H7 (cell line): ENCODE measurements at regions not wholly inside any gene's neighbourhood (a gene's known extent, or its start where the extent isn't known, plus 50 kb on each side); places are given as distances from the start of the nearest gene placed in this dataset.
A peak's percentile ranks its signal among the peaks of the same experiment; 100 is the strongest.

Source experiments
- DNase-seq: peaks from one replicate; pipeline ENCODE4 v3.0.0; 2012
- H3K27me3 ChIP-seq: 2 replicates; pipeline ENCODE4 v1.6.0; 2011; ENCODE audit warnings: mild to moderate bottlenecking, low read length; ENCODE audit not compliant: control insufficient read depth, insufficient read depth
- H3K36me3 ChIP-seq: replicated peaks from 2 replicates; pipeline ENCODE4 v1.5.1; 2011; ENCODE audit warnings: low read length; ENCODE audit not compliant: control insufficient read depth, insufficient read depth
- H3K4me3 ChIP-seq: 2 replicates; pipeline ENCODE4 v1.5.1; 2011; ENCODE audit warnings: low read depth, mild to moderate bottlenecking, control low read depth, low read length, moderate library complexity; ENCODE audit not compliant: insufficient read depth

DNA sequence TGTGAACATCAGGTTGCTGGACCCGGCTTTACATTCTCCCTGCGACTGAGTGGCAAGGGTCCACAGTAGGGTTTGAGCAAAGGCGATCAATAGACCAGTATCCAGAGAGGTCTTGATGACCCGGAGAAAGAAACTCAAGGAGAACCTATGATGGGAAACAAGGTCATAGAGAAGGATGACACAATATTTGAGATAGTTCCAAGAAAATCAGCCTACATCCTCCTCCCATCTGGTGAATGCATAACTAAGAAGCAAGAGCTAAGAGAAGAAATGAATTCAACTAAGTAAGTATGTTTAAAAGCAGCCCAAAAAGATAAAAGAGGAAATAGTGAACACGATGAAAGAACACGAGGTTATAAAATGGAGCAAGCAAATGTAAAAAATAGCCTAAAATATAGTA, 166.3 kb downstream of the CD8B2 start:
- Histone ChIP-seq H3K4me3 (no peak overlapping the region), H3K27me3 (no peaks in the 10 kb centered on the region), H3K36me3 (no peaks in the 10 kb centered on the region)
- no peak for DNase-seq

DNA sequence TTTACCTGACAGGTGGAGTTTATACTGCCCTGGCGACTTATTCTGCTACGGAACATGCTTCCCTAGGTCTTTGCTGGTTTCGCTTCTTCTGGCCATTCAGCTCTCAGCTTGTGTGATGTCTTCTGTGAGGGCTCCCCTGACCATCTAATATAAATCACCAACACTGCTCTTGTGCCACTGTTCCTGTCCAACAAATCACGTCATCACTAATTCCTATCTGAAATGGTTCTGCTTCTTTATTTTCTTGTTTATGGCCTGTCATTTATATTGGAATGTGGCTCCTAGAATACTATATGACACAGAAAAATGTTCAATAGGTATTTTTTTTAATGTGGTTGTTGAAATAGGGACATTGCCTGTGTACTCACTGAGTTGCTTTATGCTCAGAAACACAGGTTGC, 171.5 kb downstream of the CD8B2 start:
- no peak for DNase-seq
- Histone ChIP-seq H3K36me3 (no peaks in the 10 kb centered on the region), H3K27me3 (no peaks in the 10 kb centered on the region), H3K4me3 (no peak overlapping the region)

DNA sequence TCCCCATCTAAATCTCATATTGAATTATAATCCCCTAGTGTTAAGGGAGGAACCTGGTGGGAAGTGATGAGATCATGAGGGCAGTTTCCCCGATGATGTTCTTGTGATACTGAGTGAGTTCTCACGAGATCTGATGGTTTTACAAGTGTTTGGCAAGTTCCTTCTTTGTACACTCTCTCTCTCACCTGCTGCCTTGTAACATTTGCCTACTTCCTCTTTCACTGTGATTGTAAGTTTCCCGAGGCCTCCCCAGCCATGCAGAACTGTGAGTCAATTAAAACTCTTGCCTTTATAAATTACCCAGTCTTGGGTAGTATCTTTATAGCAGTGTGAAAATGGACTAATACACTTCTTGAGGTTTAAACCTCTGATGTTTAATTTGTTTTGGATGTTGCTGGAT, 177.5 kb downstream of the CD8B2 start:
- H3K36me3 ChIP-seq, result no peaks in the 10 kb centered on the region
- no peaks in the 10 kb centered on the region for H3K27me3 ChIP-seq
- H3K4me3 ChIP-seq, result no peak overlapping the region
- DNase-seq, result no peak

DNA sequence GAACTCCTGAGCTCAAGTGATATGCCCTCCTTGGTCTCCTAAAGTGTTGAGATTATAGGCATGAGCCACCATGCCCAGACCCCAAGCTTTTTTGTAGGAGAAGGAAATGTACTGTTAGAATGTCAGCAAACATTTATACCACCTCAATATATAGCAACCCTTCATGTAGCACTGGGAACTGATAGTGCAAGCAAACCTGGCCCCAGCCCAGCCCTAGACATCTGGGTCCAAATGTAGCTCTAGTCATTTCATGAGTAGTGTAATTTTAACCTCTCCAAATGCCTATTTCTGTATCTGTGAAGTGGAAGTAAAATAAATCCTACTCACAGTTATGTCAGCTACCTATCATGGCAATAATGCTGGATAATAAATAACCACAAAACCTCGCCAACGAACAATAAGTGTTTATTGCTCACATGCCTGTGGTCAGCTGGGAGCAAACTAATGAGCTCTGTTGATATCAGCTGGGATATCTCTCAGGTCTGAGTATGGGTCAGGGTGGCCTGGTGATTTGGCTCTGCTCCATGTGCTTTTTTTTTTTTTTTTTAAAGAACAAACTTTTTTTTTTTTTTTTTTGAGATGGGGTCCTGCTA, 180.4 kb downstream of the CD8B2 start:
- Histone ChIP-seq H3K36me3 (no peaks in the 10 kb centered on the region), H3K4me3 (no peak overlapping the region), H3K27me3 (no peaks in the 10 kb centered on the region)
- no peak for DNase-seq

DNA sequence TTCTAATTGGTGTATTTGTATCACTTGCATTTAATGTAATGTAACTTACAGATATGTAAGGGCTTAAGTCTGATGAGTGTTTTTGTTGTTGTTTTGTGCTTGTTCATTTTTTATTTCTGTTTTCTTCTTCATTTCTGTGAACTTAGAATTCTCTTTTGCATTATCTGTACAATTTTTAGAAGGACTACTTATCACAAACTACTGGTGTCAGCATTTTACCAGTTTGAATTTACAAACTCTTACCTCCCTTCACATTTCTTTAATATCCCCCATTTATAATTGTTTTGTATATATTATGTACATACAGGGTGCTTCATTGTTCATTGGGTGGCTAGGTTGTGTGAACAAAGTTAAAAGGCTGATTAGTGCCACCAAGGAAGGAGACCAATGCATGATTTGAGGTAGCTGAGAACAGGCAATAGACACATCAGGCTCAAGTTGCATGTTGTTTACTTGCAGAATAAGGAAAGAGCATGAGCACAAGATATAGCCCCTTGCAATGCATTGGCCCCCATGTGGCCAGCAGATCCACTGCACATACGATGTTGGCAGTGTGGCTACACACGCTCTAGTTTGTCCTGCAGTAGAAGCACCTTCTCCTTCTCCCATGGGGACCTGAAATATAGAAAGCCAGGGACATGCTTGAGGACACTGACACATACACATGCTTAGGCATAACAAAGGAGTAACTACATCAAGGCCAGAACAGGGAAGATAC, 198.2 kb downstream of the CD8B2 start:
- DNase-seq, result peak; percentile 2
- no peaks in the 10 kb centered on the region for H3K36me3 ChIP-seq
- no peaks in the 10 kb centered on the region for H3K27me3 ChIP-seq
- H3K4me3 ChIP-seq, result no peak overlapping the region

DNA sequence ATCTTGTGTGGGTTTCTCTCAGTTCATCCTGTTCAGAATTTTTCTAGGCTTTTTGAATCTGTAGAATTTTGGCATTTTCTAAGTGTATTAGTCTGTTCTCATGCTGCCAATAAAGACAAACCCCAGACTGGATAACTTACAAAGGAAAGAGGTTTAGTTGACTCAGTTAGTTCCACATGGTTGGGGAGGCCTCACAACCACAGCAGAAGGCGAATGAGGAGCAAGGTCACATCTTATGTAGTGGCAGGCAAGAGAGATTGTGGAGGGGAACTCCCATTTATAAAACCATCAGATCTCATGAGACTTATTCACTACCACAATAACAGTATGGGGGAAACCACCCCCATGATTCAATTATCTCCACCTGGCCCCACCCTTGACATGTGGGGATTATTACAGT, 199.2 kb downstream of the ST6GAL2 start:
- Histone ChIP-seq H3K36me3 (no peaks in the 10 kb centered on the region), H3K27me3 (no peaks in the 10 kb centered on the region), H3K4me3 (no peak overlapping the region)
- no peak for DNase-seq

DNA sequence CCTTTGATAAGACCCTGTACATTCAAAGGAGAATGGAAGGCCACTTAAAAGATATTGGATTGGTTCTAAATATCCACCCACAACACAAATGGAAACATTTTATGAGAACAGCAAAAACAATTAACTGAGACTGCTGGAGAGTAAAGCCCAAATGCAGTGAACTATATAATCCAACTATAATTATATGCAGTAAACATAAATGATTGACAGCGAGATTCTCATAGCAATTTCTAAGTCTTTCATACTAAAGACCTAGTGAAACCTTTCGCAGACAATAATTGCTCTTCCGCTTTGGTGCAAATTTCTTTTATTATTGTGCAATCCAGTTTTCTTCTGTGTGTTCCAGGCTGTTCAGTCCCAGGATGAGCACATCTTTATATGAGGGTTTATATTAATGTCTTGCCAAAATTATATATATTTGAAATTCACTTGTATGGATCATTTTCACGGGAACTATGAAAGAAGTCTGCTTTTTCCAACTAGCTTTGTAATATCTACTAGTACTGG, 190.9 kb downstream of the ST6GAL2 start:
- Histone ChIP-seq H3K4me3 (no peak overlapping the region), H3K27me3 (no peaks in the 10 kb centered on the region), H3K36me3 (no peaks in the 10 kb centered on the region)
- no peak for DNase-seq

DNA sequence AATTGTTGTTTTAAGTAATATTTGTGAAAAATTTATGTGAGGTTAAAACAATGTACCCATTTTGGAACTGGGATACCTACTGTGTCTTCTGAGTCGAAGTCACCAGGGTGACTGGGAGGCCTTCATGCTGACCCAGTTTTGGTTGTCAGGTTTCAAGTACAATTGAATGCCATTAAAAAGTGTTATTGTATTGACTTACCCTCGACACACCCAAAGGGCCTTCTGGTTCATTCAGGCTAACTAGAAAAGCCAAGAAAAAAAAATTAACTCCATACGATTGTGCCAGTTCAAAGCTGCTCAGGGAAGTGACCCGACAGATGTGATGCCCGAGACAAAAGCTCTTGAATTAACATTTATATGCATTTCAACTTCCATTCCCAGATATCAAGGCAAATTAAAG, 190.0 kb downstream of the ST6GAL2 start:
- no peaks in the 10 kb centered on the region for H3K36me3 ChIP-seq
- H3K27me3 ChIP-seq, result no peaks in the 10 kb centered on the region
- H3K4me3 ChIP-seq, result no peak overlapping the region
- DNase-seq, result no peak

DNA sequence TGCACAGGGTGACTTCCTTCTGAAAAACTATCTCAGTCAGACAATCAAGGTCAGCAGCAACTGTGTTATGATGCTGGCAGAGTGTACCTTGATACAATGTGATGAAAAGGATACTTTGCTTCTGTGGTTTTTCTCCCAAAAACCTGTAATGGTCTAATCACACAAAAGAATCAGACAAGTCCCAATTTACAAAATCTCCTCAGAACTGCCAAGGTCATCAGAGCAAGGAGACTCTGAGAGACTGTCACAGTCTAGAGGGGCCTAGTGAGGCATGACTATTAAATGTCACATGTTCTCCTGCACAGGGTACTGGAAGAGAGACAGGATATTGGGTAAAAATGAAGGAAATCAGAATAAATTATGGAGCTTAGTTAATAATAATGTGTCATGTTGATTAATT, 185.4 kb downstream of the ST6GAL2 start:
- Histone ChIP-seq H3K4me3 (no peak overlapping the region), H3K36me3 (no peaks in the 10 kb centered on the region), H3K27me3 (no peaks in the 10 kb centered on the region)
- no peak for DNase-seq

DNA sequence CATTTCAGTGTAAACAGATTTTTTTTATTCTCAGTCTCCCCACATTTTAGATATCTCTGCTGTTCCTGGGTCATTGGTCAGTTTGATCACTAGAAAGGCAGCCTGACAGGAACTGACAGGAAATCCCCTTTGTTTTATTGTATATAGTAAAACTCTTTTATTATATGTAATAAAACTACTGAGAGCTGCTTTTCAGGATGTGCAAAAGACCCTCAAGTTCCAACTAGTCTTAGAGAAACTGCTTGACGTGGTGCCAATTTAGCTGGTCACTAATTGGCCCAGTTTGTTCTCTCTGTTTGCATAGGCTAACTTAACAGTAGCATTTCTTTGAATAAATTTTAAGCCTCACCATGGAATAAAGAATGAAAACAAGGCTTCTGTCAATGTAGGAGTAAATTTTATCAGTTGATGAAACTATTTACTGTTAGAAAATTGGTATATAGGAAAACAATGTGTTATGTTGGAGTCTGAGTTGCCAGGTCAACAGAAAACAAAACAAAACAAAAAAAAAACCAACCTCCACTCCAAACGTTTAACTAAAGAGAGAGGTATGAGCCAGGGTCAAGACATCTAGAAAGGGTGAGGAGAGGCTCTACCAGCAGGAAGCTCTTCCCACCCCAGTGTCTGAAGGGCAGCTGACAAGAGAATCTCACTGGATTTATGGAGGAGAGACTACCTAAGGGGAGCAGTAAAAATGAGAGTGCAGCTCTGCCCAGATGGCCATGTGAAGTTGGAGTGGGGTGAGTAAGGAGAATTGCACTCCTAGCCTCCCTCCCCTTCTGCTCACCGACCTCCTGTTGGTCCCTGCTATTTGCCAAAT, 184.6 kb downstream of the ST6GAL2 start:
- DNase-seq, result no peak
- Histone ChIP-seq H3K4me3 (no peak overlapping the region), H3K27me3 (no peaks in the 10 kb centered on the region), H3K36me3 (no peaks in the 10 kb centered on the region)

DNA sequence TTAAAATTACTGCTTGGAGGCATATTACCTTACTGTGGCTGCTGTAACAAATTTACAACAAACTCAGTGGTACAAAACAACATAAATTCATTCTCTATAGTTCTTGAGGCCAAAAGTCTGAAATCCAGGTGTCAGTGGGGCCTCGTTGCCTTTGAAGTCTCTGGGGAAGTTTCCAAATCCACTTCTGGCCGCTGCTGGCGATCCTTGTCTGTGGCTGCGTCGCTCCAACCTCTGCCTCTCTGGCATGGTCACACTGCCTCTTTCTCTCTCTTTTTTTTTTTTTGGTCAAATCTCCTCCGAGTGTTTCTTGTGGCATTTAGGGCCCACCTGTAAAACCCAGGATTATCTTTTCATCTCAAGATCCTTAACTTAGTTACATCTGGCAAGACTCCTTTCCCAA, 182.8 kb downstream of the ST6GAL2 start:
- H3K4me3 ChIP-seq, result no peak overlapping the region
- no peaks in the 10 kb centered on the region for H3K27me3 ChIP-seq
- no peaks in the 10 kb centered on the region for H3K36me3 ChIP-seq
- no peak for DNase-seq

DNA sequence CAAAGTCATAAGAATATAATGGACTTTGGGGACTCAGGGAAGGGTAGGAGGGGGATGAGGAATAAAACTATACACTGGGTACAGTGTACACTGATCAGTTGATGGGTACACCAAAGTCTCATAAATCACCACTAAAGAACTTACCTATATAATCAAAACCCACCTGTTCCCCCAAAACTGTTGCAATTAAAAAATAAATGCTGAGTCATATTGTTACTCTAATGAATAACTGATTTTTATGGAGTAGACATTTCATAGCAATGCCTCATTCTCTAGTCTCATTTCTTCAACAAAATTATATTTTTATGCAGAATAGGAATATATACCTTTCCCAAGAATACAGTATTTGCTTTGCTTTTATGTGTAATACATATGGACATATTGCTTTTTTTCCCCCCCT, 181.2 kb downstream of the ST6GAL2 start:
- no peak overlapping the region for H3K4me3 ChIP-seq
- no peaks in the 10 kb centered on the region for H3K36me3 ChIP-seq
- no peak for DNase-seq
- no peaks in the 10 kb centered on the region for H3K27me3 ChIP-seq

DNA sequence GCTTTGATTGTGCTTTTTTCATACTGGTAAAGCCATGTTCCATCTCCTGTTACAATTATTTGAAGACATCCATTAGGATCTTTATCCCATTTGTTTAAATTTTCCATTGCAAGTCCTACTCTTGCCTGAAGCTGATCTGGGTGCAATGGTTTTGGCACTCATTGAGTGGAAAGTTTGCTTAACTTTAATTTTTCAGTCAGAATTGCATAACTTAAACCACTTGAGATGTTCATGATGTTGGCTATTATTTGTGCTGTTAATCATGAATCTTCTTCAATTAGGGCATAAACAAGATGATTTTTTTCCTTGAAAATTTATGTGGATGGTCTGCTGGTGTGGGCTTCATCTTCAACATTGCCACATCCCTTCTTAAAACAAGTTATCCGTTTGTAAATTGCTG, 180.1 kb downstream of the ST6GAL2 start:
- Histone ChIP-seq H3K27me3 (no peaks in the 10 kb centered on the region), H3K4me3 (no peak overlapping the region), H3K36me3 (no peaks in the 10 kb centered on the region)
- DNase-seq, result no peak

DNA sequence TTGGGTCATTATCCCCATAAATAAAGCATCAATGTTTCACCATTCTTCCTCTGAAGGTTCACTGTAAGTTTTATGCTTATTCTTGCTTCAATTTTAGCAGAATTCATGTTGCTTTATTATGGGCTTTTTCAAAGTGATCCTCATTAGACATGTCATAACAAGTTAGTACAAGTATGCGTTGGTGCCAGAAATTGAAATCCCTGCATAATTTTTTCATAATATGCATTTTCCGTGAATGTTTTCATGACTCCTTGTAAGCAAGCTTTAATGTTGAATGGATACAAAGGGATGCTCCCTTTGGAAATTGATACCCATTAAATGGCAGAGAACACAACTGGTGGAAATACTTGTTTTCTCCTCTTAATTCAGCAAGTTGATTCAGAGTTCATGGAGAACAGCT, 179.7 kb downstream of the ST6GAL2 start:
- Histone ChIP-seq H3K27me3 (no peaks in the 10 kb centered on the region), H3K36me3 (no peaks in the 10 kb centered on the region), H3K4me3 (no peak overlapping the region)
- DNase-seq, result no peak

DNA sequence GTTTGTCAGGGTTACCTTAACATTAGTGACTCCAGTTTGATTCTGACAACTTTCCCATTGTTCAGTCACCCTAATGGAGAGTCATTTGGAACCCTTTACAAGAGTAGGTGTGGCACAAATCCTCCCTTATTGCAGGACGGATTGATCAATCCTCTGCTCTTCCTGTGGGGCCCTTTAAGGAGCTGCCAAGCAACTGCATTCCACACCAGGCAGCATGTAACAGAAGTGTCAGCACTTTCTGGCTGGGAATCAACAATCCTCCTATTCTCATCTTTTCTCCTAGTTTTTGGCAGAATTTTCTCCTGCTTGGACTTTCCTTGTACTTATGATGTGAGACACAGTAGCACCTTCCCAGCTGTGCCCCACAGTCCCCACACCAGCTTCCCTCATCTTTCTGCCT, 177.8 kb downstream of the ST6GAL2 start:
- no peak overlapping the region for H3K4me3 ChIP-seq
- no peaks in the 10 kb centered on the region for H3K36me3 ChIP-seq
- H3K27me3 ChIP-seq, result no peaks in the 10 kb centered on the region
- no peak for DNase-seq
